GM13977 (cell line): ENCODE measurements at regions not wholly inside any gene's neighbourhood (a gene's known extent, or its start where the extent isn't known, plus 50 kb on each side); places are given as distances from the start of the nearest gene placed in this dataset.

Experiments
- DNase-seq: peaks from one replicate; pipeline ENCODE4 v3.0.0; 2012; ENCODE audit warnings: low spot score
- CTCF ChIP-seq: IDR thresholded peaks from 2 replicates; pipeline ENCODE4 v1.5.1; 2012; ENCODE audit warnings: mild to moderate bottlenecking, control low read depth; ENCODE audit not compliant: insufficient read depth; ENCODE audit errors: extremely low read depth, missing control alignments
- in situ Hi-C: fragments of 300-500 bp; cut with MboI; formaldehyde crosslinking; loops from one replicate; pipeline ENCODE4 v1.12.0; 2022; ENCODE audit warnings: low sequenced_read_pairs, low pct_unique_long_range_greater_than_20kb, mixed read lengths, inconsistent platforms; ENCODE audit not compliant: unreplicated experiment

GRCh38 chr9:119763260-119763659 is 394.0 kb upstream of the BRINP1 start:
- no peak for DNase-seq
- TF ChIP-seq CTCF, result no peak
- in situ Hi-C loops, result no loop called here

- in situ Hi-C loops, result no loop called here
- TF ChIP-seq CTCF, result no peak
These were observed 392.6 kb upstream of the BRINP1 start for GRCh38 chr9:119761812-119762211.

GRCh38 chr9:119758990-119759389 is 389.8 kb upstream of the BRINP1 start:
- TF ChIP-seq CTCF, result no peak
- in situ Hi-C loops, result no loop called here
- no peak for DNase-seq

More at GRCh38 chr9:119761812-119762211, 392.6 kb upstream of the BRINP1 start:
- no peak for DNase-seq

GRCh38 chr9:119758241-119758640 is 389.0 kb upstream of the BRINP1 start:
- no peak for DNase-seq
- no peak for TF ChIP-seq CTCF
- in situ Hi-C loops, result no loop called here

- DNase-seq, result no peak
- in situ Hi-C loops, result no loop called here
- TF ChIP-seq CTCF, result no peak
These were observed 370.2 kb upstream of the BRINP1 start for GRCh38 chr9:119739476-119739875.

GRCh38 chr9:119736491-119737454 is 367.5 kb upstream of the BRINP1 start:
- TF ChIP-seq CTCF, result no peak
- peak; percentile 56 for DNase-seq

More at GRCh38 chr9:119736491-119737454, 367.5 kb upstream of the BRINP1 start:
- in situ Hi-C loops, result no loop called here
